Nephron (organoid): ENCODE measurements at regions not wholly inside any gene's neighbourhood (a gene's known extent, or its start where the extent isn't known, plus 50 kb on each side); places are given as distances from the start of the nearest gene placed in this dataset.
A peak's percentile ranks its signal among the peaks of the same experiment; 100 is the strongest.

ENCODE experiments used
- H3K27ac Mint-ChIP-seq, 3 experiments: 2 replicates each; pipeline ENCODE4 v1.8.0; 2020; ENCODE audit warnings: mixed read lengths in 3 of 3, mild to moderate bottlenecking in 2 of 3, moderate library complexity in 1 of 3
- H3K27me3 Mint-ChIP-seq: 2 replicates; pipeline ENCODE4 v1.8.0; 2021; ENCODE audit warnings: low read depth, mild to moderate bottlenecking, moderate library complexity, mixed read lengths
- H3K36me3 Mint-ChIP-seq: 2 replicates; pipeline ENCODE4 v1.8.0; 2020; ENCODE audit warnings: low read depth, mixed read lengths
- H3K4me1 Mint-ChIP-seq: 2 replicates; pipeline ENCODE4 v1.8.0; 2020; ENCODE audit warnings: mixed read lengths
- H3K4me3 Mint-ChIP-seq, 3 experiments: 2 replicates each; pipeline ENCODE4 v1.8.0; 2020; ENCODE audit warnings: mild to moderate bottlenecking in 3 of 3, mixed read lengths in 3 of 3, moderate library complexity in 2 of 3
- H3K9me3 Mint-ChIP-seq: 2 replicates; pipeline ENCODE4 v1.8.0; 2020; ENCODE audit warnings: mixed read lengths
- TF ChIP-seq, protein P1 (sequence below), 3 experiments: fragments of 200-600 bp; sonication (generic); IDR thresholded peaks; one replicate each; pipeline ENCODE4 v1.5.0; 2021; ENCODE audit warnings: antibody characterized with exemption in 3 of 3; ENCODE audit not compliant: unreplicated experiment in 3 of 3

DNA sequence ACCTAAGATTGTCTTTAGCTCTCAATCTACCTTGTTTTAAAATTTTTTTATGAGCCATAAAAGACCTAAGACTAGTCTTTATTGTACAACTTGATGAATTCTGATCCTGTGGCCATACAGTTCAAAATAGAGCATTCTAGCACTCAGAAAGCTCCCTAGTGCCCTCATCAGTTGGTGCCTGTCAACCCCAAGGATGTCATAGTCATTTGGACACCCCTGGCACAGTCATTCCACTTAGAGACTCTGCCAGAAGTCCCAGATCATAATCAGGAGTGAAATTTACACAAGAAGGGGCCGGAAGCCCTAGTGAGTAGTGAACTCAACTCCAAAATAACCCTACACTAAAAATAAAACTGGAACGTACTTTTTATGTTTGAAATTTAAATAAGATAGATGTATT is 80.0 kb upstream of the INSIG1 start:
- no peaks in the 10 kb centered on the region for H3K36me3 Mint-ChIP-seq
- H3K27me3 Mint-ChIP-seq: peaks cover 39% of the 10 kb centered on the region
- TF ChIP-seq, protein P1, sequence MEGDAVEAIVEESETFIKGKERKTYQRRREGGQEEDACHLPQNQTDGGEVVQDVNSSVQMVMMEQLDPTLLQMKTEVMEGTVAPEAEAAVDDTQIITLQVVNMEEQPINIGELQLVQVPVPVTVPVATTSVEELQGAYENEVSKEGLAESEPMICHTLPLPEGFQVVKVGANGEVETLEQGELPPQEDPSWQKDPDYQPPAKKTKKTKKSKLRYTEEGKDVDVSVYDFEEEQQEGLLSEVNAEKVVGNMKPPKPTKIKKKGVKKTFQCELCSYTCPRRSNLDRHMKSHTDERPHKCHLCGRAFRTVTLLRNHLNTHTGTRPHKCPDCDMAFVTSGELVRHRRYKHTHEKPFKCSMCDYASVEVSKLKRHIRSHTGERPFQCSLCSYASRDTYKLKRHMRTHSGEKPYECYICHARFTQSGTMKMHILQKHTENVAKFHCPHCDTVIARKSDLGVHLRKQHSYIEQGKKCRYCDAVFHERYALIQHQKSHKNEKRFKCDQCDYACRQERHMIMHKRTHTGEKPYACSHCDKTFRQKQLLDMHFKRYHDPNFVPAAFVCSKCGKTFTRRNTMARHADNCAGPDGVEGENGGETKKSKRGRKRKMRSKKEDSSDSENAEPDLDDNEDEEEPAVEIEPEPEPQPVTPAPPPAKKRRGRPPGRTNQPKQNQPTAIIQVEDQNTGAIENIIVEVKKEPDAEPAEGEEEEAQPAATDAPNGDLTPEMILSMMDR (IDR thresholded peaks at IDR 0.05; ENCODE audit: unreplicated experiment in 3 of 3): no peak
- no peak overlapping the region for H3K4me3 Mint-ChIP-seq
- no peaks in the 10 kb centered on the region for H3K9me3 Mint-ChIP-seq
- H3K4me1 Mint-ChIP-seq: peaks cover 46% of the 10 kb centered on the region
- H3K27ac Mint-ChIP-seq: no peak overlapping the region

DNA sequence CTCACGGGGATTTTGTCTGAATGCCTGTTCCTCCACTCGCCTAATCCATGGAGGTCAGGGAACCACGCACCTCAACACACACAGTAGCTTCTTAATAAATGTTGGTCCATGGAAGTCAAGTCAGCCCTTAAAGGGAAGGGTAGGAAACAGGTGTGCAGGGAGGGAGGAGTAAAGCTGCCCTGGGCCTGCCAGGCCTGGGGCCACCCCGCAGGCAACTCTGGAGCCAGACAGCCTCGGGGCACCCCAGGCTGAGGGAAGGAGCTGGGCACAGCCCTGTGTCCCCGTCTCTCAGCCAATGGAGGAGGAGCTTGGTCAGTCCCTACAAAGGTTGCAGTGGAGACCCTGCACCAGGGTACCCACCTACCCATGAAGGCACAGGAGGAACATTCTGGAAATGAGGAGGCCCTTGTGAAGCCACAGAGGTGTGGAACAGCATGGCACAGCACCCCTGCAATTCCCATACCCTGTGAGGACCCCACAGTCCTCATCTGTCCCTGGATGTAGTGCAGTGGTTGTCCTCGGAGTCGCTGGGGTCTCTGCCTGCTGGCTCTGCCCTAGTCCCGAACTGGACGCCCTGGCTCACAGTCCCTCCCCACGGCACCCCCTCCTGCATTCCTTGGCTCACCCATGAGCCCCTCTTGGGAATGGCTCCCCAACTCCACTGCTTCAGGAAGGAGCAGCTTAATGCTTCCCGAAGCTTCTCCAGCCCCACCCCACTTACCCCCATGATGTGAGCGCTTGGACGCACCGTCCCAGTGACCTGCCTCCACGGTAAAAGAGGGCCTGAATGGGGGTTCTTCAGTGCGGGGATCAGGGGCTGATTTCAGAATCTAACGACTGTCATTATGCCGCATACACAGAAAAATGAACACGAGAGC is 79.2 kb upstream of the INSIG1 start:
- no peaks in the 10 kb centered on the region for H3K9me3 Mint-ChIP-seq
- H3K36me3 Mint-ChIP-seq: no peaks in the 10 kb centered on the region
- peaks cover 51% of the 10 kb centered on the region for H3K4me1 Mint-ChIP-seq
- no peak overlapping the region for H3K4me3 Mint-ChIP-seq
- TF ChIP-seq, protein P1 (IDR thresholded peaks at IDR 0.05; ENCODE audit: unreplicated experiment in 3 of 3): no peak
- H3K27ac Mint-ChIP-seq: no peak overlapping the region
- peaks cover 39% of the 10 kb centered on the region for H3K27me3 Mint-ChIP-seq

DNA sequence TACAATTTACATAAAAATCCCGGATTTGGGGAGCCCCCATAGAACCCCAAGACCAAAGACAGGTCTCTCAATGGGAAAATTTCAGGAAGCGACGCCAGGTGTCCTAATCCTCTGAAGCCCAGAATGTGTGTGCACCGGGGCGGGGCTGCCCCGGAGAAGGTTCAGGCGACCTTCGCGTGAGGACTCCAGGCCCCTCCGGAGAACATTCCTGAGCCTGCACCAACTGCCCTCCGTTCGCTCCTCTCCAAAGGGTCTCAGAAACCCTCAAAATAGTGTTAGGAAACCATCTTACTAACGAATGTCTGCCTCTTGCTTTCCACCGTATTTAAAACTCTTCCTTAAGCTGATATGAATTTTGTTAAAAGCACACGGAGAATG is 78.5 kb upstream of the INSIG1 start:
- H3K9me3 Mint-ChIP-seq: no peaks in the 10 kb centered on the region
- peak overlapping the region in 1 of 3 experiments; percentile 22 for H3K27ac Mint-ChIP-seq
- peaks cover 51% of the 10 kb centered on the region for H3K4me1 Mint-ChIP-seq
- no peak overlapping the region for H3K4me3 Mint-ChIP-seq
- no peaks in the 10 kb centered on the region for H3K36me3 Mint-ChIP-seq
- H3K27me3 Mint-ChIP-seq: peaks cover 34% of the 10 kb centered on the region
- TF ChIP-seq, protein P1 (IDR thresholded peaks at IDR 0.05; ENCODE audit: unreplicated experiment in 3 of 3): no peak

DNA sequence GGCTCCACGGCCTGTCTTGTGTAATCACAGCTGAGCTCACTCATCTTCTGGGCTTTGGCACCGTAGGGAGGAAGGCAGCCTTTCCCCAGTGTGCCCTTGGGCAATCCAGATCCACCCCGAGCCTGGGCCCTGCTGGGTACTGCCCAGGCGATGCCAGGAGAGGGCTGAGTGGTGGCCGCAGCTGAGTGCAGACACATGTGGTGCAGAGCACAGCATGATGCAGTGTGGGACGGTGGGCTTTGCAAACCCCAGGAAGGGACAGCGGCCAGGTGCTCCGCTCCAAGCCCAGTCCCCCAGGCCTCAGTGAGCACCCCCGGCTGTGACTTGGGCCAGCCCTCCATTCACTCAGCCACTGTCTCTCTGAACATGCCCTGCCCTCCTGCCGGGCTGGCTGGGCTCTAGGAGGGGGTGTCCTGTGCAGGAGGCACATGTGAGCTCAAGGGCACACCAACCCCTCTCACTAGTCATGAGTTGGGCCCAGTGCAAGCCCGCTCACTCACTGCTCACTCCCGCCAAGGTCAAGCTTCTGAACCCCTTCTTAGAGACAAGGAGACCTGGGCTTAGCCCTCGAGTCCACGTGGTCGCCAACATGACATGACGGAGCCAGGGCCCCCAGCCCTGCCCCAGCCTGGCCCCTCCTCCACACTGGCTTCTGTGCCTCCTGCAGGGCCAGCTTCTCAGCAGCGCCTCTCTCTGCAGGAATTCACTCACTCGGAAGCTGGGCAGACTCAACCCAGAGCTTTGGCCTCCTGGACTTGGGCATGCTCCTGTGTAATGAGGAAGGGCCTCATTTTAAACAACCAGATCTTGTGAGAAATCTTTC is 77.5 kb upstream of the INSIG1 start:
- H3K27ac Mint-ChIP-seq: no peak overlapping the region
- no peaks in the 10 kb centered on the region for H3K9me3 Mint-ChIP-seq
- TF ChIP-seq, protein P1 (IDR thresholded peaks at IDR 0.05; ENCODE audit: unreplicated experiment in 3 of 3): no peak
- H3K4me3 Mint-ChIP-seq: no peak overlapping the region
- H3K36me3 Mint-ChIP-seq: no peaks in the 10 kb centered on the region
- H3K27me3 Mint-ChIP-seq: peaks cover 27% of the 10 kb centered on the region
- H3K4me1 Mint-ChIP-seq: peaks cover 49% of the 10 kb centered on the region

DNA sequence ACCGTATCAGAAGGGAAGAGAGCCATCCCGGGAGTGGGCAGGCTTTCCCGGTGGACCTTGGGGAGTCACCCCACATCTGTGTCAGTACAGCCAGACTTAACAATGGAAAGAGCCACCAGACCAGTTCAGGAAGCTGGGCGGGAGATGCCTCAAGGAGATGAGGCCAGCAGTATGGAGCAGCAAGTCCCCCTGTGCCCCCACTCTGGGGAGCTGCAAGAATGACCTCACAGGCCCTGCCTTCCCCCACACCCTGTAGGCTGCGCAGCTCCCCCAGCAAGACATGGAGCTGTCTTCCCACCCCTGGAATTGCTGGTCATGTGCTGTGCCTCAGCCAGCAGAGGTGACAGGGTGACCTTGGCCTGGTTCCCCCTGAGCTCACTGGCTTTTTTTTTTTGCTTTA is 76.8 kb upstream of the INSIG1 start:
- Mint-ChIP-seq H3K27me3 (peaks cover 27% of the 10 kb centered on the region), H3K36me3 (no peaks in the 10 kb centered on the region), H3K4me1 (peaks cover 50% of the 10 kb centered on the region), H3K9me3 (no peaks in the 10 kb centered on the region), H3K27ac (no peak overlapping the region), H3K4me3 (no peak overlapping the region)
- TF ChIP-seq, protein P1 (IDR thresholded peaks at IDR 0.05; ENCODE audit: unreplicated experiment in 3 of 3): no peak
